MM.1S (cell line): ENCODE measurements at regions not wholly inside any gene's neighbourhood (a gene's known extent, or its start where the extent isn't known, plus 50 kb on each side); places are given as distances from the start of the nearest gene placed in this dataset.

Source experiments
- DNase-seq: peaks from one replicate; pipeline ENCODE4 v3.0.0-alpha.2; 2015
- H2AFZ ChIP-seq: fragments of 300-600 bp; sonication (generic); 2 replicates; pipeline ENCODE4 v1.6.0; 2016; ENCODE audit warnings: antibody characterized with exemption, low read length
- H3F3A ChIP-seq: fragments of 300-600 bp; sonication (generic); 2 replicates; pipeline ENCODE4 v1.6.1; 2016; ENCODE audit warnings: mild to moderate bottlenecking, antibody characterized with exemption, low read length, moderate library complexity, mixed read lengths; ENCODE audit not compliant: insufficient read depth
- H3K27ac ChIP-seq: fragments of 300-600 bp; sonication (generic); 2 replicates; pipeline ENCODE4 v1.5.1; 2016; ENCODE audit warnings: mild to moderate bottlenecking, low read length
- H3K27me3 ChIP-seq: fragments of 300-600 bp; sonication (generic); replicated peaks from 2 replicates; pipeline ENCODE4 v1.6.0; 2016; ENCODE audit warnings: low read length; ENCODE audit not compliant: insufficient read depth
- H3K36me3 ChIP-seq: fragments of 300-600 bp; sonication (generic); replicated peaks from 2 replicates; pipeline ENCODE4 v1.6.1; 2016; ENCODE audit warnings: mild to moderate bottlenecking, low read length, mixed read lengths; ENCODE audit not compliant: insufficient read depth
- H3K4me1 ChIP-seq: fragments of 300-600 bp; sonication (generic); 2 replicates; pipeline ENCODE4 v1.6.1; 2016; ENCODE audit warnings: low read length, mixed read lengths
- H3K4me2 ChIP-seq: fragments of 300-600 bp; sonication (generic); 2 replicates; pipeline ENCODE4 v1.6.0; 2016; ENCODE audit warnings: low read depth, low read length
- H3K4me3 ChIP-seq: fragments of 300-600 bp; sonication (generic); 2 replicates; pipeline ENCODE4 v1.5.1; 2016; ENCODE audit warnings: low read length, mixed read lengths
- H3K79me2 ChIP-seq: fragments of 300-600 bp; sonication (generic); 2 replicates; pipeline ENCODE4 v1.6.1; 2016; ENCODE audit warnings: mixed run types, low read length, mixed read lengths
- H3K9ac ChIP-seq: fragments of 300-600 bp; sonication (generic); 2 replicates; pipeline ENCODE4 v1.6.1; 2016; ENCODE audit warnings: low read length, mixed read lengths
- H3K9me2 ChIP-seq: fragments of 300-600 bp; sonication (generic); replicated peaks from 2 replicates; pipeline ENCODE4 v1.6.1; 2016; ENCODE audit warnings: mild to moderate bottlenecking, low read length, mixed read lengths; ENCODE audit not compliant: insufficient read depth
- H3K9me3 ChIP-seq: fragments of 300-600 bp; sonication (generic); replicated peaks from 2 replicates; pipeline ENCODE4 v1.6.1; 2016; ENCODE audit warnings: mild to moderate bottlenecking, low read length, mixed read lengths; ENCODE audit not compliant: insufficient read depth
- H4K20me1 ChIP-seq: fragments of 300-600 bp; sonication (generic); 2 replicates; pipeline ENCODE4 v1.6.1; 2016; ENCODE audit warnings: mild to moderate bottlenecking, low read length, moderate library complexity, mixed read lengths; ENCODE audit not compliant: insufficient read depth
- CTCF ChIP-seq: fragments of 300-600 bp; sonication (generic); IDR thresholded peaks from 2 replicates; pipeline ENCODE4 v1.5.1; 2016; ENCODE audit warnings: antibody characterized with exemption, low read length, mixed read lengths
- EZH2 ChIP-seq: fragments of 300-600 bp; sonication (generic); optimal IDR thresholded peaks from 2 replicates; pipeline ENCODE3; 2017; ENCODE audit warnings: low read depth, mild to moderate bottlenecking, antibody characterized with exemption, low read length, mixed read lengths
- EZH2phosphoT487 ChIP-seq: fragments of 300-600 bp; sonication (generic); IDR thresholded peaks from 2 replicates; pipeline ENCODE4 v1.6.1; 2018; ENCODE audit warnings: antibody characterized with exemption, low read length

GRCh38 chr2:181161615-181162014 lies 181.2 kb downstream of the UBE2E3 start:
- peak; percentile 24 for DNase-seq
- Histone ChIP-seq H3F3A (peaks cover 32% of the 10 kb centered on the region), H3K79me2 (no peaks in the 10 kb centered on the region), H2AFZ (no peak overlapping the region), H3K27ac (peak overlapping the region; percentile 17; the same call in 1 of the 2 replicates), H3K4me2 (no peak overlapping the region), H4K20me1 (no peaks in the 10 kb centered on the region), H3K27me3 (no peaks in the 10 kb centered on the region), H3K9me2 (no peaks in the 10 kb centered on the region), H3K4me3 (no peak overlapping the region), H3K9ac (no peak overlapping the region), H3K36me3 (no peaks in the 10 kb centered on the region), H3K4me1 (peaks cover 50% of the 10 kb centered on the region), H3K9me3 (no peaks in the 10 kb centered on the region)
- no peak for TF ChIP-seq EZH2phosphoT487
- no peak for TF ChIP-seq CTCF

DNA sequence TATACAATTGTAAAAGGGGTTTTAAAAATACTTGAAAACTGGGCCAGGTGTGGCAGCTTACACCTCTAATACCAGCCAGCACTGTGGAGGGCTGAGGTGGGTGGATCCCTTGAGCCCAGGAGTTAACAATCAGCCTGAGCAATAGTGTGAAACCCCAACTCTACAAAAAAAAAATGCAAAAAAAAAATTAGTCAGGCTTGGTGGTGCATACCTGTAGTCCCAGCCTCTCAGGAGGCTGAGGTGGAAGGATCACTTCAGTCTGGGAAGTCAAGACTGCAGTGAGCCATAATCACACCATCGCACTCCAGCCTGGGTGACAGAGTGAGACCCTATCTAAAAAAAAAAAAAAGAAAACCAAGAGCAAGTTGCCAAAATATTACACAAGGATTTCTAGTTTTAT lies 182.7 kb downstream of the UBE2E3 start:
- Histone ChIP-seq H3K36me3 (no peaks in the 10 kb centered on the region), H3F3A (peaks cover 32% of the 10 kb centered on the region), H3K4me2 (peak overlapping the region; percentile 37; the same call in 1 of the 2 replicates), H3K9me3 (no peaks in the 10 kb centered on the region), H2AFZ (0 out of 2 replicates have a peak overlapping the region, but pooled peaks have one; percentile 5), H4K20me1 (no peaks in the 10 kb centered on the region), H3K4me1 (peaks cover 50% of the 10 kb centered on the region), H3K79me2 (no peaks in the 10 kb centered on the region), H3K9ac (no peak overlapping the region), H3K9me2 (no peaks in the 10 kb centered on the region), H3K27ac (peak overlapping the region; percentile 89; the same call in 1 of the 2 replicates), H3K4me3 (no peak overlapping the region), H3K27me3 (no peaks in the 10 kb centered on the region)
- no peak for TF ChIP-seq CTCF
- no peak for TF ChIP-seq EZH2
- TF ChIP-seq EZH2phosphoT487, result no peak
- peak; percentile 37 for DNase-seq

DNA sequence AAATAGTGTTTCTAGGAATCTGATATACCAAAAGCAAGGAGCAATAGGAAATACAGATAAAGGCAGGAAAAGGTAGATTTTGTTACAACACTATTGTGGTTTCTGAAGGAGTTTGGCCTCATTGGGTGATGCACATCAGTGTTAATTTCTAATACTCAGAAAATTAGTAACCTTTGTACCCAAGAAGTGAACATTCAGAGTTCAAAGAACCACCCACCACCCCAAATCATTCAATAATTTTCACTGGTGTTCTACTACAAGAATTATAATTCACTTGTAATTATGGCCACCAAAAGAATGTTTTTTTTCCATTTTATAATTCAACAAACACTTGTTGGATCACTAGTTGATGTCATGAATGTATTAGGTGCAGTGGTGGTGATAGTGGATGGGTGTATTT lies 183.3 kb downstream of the UBE2E3 start:
- Histone ChIP-seq H3K36me3 (no peaks in the 10 kb centered on the region), H3K9me2 (no peaks in the 10 kb centered on the region), H3K27me3 (no peaks in the 10 kb centered on the region), H3K4me1 (peaks cover 50% of the 10 kb centered on the region), H3K9ac (no peak overlapping the region), H3F3A (peaks cover 32% of the 10 kb centered on the region), H3K4me2 (peak overlapping the region; percentile 37), H3K27ac (peak overlapping the region; percentile 89; the same call in 1 of the 2 replicates), H3K4me3 (no peak overlapping the region), H3K79me2 (no peaks in the 10 kb centered on the region), H2AFZ (no peak overlapping the region), H4K20me1 (no peaks in the 10 kb centered on the region), H3K9me3 (no peaks in the 10 kb centered on the region)
- DNase-seq, result no peak
- TF ChIP-seq CTCF (no peak), EZH2 (no peak), EZH2phosphoT487 (no peak)
